ENCODE measurements at regions not wholly inside any gene's neighbourhood (a gene's known extent, or its start where the extent isn't known, plus 50 kb on each side); places are given as distances from the start of the nearest gene placed in this dataset.

DNA sequence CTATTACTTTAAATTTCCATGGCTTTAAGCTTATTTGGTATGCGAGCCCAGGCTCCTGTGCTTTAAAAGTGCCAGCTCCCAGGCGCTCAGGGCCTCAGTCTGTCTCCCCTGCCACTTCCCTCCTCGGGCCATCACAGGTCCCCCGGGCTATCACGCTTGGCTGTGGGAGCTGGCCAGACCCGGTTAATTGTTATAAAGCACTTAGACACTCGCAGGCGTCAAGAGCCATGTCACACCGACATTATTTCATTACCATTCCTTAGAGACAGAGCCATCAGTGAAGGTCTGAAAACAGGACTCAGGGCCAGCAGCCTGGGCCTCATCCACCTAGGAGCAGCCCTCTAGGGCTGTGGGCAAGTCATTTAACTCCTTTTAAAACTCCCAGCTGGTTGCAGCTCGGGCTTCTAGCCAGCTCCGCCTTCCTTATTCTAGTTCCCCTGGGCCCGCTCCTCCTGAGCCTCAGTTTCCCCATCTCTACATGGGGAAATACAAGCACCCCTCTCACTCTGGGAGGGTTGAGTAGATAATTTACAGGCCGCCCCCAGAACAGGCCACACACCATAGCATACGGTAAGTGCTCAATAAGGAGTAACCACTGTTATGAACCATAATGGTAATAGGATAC, 99.0 kb downstream of the HMX1 start:
- TF ChIP-seq POLR2AphosphoS5 (IDR thresholded peaks at IDR 0.05; ENCODE audit: low read depth, low read length) (no peak), FOXP2 (optimal IDR thresholded peaks at IDR 0.05; ENCODE audit: borderline replicate concordance, extremely low read depth, extremely low read length, insufficient read depth) (no peak), SIN3A (IDR thresholded peaks at IDR 0.05; ENCODE audit: borderline replicate concordance, insufficient read depth, low read length) (no peak), TAF1 (IDR thresholded peaks at IDR 0.05; ENCODE audit: borderline replicate concordance, insufficient read depth, low read length) (no peak)
- TF ChIP-seq, protein P1, sequence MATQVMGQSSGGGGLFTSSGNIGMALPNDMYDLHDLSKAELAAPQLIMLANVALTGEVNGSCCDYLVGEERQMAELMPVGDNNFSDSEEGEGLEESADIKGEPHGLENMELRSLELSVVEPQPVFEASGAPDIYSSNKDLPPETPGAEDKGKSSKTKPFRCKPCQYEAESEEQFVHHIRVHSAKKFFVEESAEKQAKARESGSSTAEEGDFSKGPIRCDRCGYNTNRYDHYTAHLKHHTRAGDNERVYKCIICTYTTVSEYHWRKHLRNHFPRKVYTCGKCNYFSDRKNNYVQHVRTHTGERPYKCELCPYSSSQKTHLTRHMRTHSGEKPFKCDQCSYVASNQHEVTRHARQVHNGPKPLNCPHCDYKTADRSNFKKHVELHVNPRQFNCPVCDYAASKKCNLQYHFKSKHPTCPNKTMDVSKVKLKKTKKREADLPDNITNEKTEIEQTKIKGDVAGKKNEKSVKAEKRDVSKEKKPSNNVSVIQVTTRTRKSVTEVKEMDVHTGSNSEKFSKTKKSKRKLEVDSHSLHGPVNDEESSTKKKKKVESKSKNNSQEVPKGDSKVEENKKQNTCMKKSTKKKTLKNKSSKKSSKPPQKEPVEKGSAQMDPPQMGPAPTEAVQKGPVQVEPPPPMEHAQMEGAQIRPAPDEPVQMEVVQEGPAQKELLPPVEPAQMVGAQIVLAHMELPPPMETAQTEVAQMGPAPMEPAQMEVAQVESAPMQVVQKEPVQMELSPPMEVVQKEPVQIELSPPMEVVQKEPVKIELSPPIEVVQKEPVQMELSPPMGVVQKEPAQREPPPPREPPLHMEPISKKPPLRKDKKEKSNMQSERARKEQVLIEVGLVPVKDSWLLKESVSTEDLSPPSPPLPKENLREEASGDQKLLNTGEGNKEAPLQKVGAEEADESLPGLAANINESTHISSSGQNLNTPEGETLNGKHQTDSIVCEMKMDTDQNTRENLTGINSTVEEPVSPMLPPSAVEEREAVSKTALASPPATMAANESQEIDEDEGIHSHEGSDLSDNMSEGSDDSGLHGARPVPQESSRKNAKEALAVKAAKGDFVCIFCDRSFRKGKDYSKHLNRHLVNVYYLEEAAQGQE (IDR thresholded peaks at IDR 0.05; ENCODE audit: insufficient read depth in 1 of 2, low read depth in 2 of 2, low read length in 2 of 2) = no peak

DNA sequence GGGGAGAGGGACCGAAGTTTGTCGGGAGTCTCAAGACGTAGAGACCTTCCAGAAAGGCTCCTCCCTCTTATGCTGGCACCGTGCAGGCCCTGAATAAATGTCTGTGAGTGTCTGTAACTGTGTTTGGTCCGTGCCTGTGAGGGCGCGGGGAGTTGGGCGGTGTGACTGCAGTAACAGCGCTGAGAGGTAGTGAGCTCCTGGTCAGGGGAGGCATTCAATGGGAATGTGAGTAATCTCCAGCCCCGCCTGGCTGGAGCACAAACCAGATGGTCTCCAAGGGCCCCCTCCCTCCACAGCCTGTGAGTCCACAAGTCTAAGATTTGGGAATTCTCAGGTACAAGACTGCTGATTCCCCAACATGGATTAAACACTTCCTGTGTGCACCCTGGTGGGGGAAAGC, 100.0 kb downstream of the HMX1 start:
- TF ChIP-seq SIN3A (IDR thresholded peaks at IDR 0.05; ENCODE audit: borderline replicate concordance, insufficient read depth, low read length) = no peak
- TF ChIP-seq POLR2AphosphoS5 (IDR thresholded peaks at IDR 0.05; ENCODE audit: low read depth, low read length) = no peak
- no peak for TF ChIP-seq FOXP2 (optimal IDR thresholded peaks at IDR 0.05; ENCODE audit: borderline replicate concordance, extremely low read depth, extremely low read length, insufficient read depth)
- TF ChIP-seq, protein P1 (IDR thresholded peaks at IDR 0.05; ENCODE audit: insufficient read depth in 1 of 2, low read depth in 2 of 2, low read length in 2 of 2) = no peak
- TF ChIP-seq TAF1 (IDR thresholded peaks at IDR 0.05; ENCODE audit: borderline replicate concordance, insufficient read depth, low read length) = no peak

DNA sequence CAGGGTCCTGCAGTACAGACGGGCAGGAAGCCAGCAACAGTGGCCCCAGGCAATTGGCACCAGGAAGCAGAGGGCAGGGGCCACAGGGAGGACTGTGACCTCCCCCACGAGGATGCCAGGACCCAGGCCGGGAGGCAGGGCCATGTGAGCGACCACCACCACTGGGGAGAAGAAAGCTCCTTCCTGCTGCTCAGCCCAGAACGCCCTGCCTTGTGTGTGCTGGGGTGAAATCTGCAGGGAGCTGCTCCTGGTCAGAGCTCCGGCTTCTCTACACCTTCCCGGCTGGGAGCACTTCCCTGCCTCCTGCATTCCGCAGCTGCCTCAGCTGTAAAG, 100.4 kb downstream of the HMX1 start:
- TF ChIP-seq, protein P1 (IDR thresholded peaks at IDR 0.05; ENCODE audit: insufficient read depth in 1 of 2, low read depth in 2 of 2, low read length in 2 of 2) = no peak
- TF ChIP-seq FOXP2 (optimal IDR thresholded peaks at IDR 0.05; ENCODE audit: borderline replicate concordance, extremely low read depth, extremely low read length, insufficient read depth) (no peak), SIN3A (IDR thresholded peaks at IDR 0.05; ENCODE audit: borderline replicate concordance, insufficient read depth, low read length) (no peak), POLR2AphosphoS5 (IDR thresholded peaks at IDR 0.05; ENCODE audit: low read depth, low read length) (no peak), TAF1 (IDR thresholded peaks at IDR 0.05; ENCODE audit: borderline replicate concordance, insufficient read depth, low read length) (no peak)

DNA sequence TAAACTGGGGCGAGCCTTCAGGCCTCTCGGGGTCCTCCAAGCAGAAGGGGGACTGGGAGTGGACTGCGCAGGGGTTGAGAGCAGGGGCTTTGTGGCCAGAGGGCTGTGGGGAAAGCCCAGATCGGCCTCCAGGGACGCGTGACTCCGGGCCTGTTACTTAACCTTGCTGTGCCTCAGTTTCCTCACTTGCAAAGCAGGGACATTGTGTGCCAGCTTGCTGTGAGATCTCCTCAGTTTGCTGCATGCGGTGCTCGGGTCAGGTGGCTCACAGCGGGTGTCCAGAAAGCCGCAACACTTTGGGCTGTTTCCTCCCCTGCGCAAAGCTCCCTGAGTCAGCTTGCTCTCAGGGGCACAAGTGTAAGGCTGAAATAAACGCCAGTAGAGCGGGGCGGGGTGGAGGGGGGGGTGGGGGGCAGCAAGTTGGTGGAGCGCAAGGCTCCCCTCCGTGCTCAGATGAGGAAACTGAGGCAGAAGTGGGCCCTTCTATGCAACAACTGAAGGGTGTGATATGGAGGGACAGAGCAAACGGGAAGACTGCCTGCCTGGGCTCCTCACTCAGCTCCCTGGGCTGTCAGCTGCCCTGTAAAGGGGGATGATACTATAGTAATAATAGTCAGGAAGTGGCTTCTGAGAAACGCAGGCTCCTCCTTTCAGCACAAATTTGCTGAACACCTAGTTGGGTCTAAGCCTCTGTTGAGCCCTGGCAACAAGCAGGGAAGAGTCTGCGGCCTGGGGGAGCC, 101.0 kb downstream of the HMX1 start:
- TF ChIP-seq SIN3A (IDR thresholded peaks at IDR 0.05; ENCODE audit: borderline replicate concordance, insufficient read depth, low read length) = no peak
- TF ChIP-seq FOXP2 (optimal IDR thresholded peaks at IDR 0.05; ENCODE audit: borderline replicate concordance, extremely low read depth, extremely low read length, insufficient read depth) = no peak
- TF ChIP-seq, protein P1 (IDR thresholded peaks at IDR 0.05; ENCODE audit: insufficient read depth in 1 of 2, low read depth in 2 of 2, low read length in 2 of 2) = no peak

All from PFSK-1 (cell line).